ENCODE measurements at regions not wholly inside any gene's neighbourhood (a gene's known extent, or its start where the extent isn't known, plus 50 kb on each side); places are given as distances from the start of the nearest gene placed in this dataset.

DNA sequence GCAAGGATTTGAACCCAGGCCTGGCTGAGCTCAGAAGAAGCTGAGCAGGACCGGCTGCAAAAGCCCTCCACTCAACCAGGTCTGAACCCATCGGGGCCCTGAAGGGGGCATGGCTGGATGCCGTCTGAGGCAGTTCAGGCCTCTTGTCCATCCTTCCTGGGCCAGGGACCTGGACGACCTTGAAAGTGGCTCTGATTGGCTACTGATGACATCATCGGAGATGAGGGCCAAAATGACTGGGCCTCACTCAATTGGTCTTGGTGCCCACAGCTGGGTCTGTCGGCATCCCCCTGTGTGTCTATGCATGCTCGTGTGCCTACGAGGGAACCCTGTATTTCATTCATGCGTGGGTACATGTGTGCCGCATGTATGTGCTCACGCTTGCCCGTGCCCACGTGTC, 71.8 kb downstream of the PTPRS start:
- no peaks in the 10 kb centered on the region for H3K4me1 Mint-ChIP-seq
- no peak for ATAC-seq
- no peaks in the 10 kb centered on the region for H3K27me3 Mint-ChIP-seq
- H3K27ac Mint-ChIP-seq, result no peak overlapping the region
- DNase-seq, result no peak
- H3K36me3 Mint-ChIP-seq (ENCODE audit: low read depth), result no peaks in the 10 kb centered on the region
- no peaks in the 10 kb centered on the region for H3K9me3 Mint-ChIP-seq
- no peak overlapping the region for H3K4me3 Mint-ChIP-seq

DNA sequence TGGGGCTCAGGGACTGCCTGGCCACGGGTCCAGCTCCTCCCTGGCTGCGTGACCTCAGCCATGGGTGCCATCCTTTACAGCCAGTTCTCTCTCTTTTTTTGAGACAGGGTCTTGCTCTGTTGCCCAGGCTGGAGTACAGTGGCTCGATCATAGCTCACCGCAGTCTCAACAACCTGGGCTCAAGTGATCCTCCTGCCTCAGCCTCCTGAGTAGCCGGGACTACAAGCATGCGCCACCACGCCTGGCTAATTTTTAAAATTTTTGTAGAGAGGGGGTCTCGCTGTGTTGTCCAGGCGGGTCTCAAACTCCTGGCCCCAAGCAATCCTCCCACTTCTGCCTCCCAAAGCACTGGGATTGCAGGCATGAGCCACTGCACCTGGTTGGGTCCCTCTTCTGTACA, 75.4 kb downstream of the PTPRS start:
- no peak for ATAC-seq
- no peak for DNase-seq
- H3K4me1 Mint-ChIP-seq, result no peaks in the 10 kb centered on the region
- no peaks in the 10 kb centered on the region for H3K36me3 Mint-ChIP-seq (ENCODE audit: low read depth)
- no peak overlapping the region for H3K27ac Mint-ChIP-seq
- H3K27me3 Mint-ChIP-seq, result no peaks in the 10 kb centered on the region
- H3K4me3 Mint-ChIP-seq, result no peak overlapping the region
- no peaks in the 10 kb centered on the region for H3K9me3 Mint-ChIP-seq

DNA sequence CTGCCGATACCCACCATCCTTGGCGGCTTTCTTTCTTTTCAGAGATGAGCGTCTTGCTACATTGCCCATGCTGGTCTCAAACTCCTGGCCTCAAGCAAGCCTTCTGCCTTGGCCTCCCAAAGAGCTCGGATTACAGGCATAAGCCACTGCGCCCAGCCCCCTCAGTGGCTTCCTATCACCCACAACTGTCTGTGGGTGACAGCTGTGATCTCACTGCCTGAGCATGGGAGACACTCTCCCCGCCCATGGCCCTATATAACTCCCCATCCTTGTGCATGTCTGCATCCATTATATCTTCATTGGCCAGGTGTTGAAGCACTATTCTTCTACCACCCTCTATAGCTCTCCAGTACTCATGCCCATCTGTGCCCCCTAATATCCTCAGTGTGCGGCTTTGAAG, 76.2 kb downstream of the PTPRS start:
- ATAC-seq (no peak), DNase-seq (no peak)
- Mint-ChIP-seq H3K27me3 (no peaks in the 10 kb centered on the region), H3K4me1 (no peaks in the 10 kb centered on the region), H3K9me3 (no peaks in the 10 kb centered on the region), H3K4me3 (no peak overlapping the region), H3K36me3 (ENCODE audit: low read depth) (no peaks in the 10 kb centered on the region), H3K27ac (no peak overlapping the region)

DNA sequence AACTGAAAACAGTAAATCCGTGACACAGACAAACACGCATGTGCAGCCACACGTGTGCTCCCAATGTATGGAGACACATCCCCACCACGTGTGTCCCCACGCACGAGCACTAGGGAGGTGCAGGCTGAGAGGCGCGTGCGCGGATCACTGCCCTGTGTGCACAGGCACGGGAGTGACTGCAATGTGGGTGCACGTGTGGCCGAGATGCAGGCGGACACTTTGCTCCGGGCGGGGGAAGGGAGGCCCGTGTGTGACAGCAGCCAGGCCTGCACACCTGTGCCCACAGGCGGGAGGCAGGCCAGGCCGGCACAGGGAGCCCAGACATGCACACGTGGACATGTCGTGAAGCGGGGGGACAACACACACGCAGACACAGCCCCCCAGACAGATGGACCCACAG, 77.0 kb downstream of the PTPRS start:
- no peak overlapping the region for H3K4me3 Mint-ChIP-seq
- H3K36me3 Mint-ChIP-seq (ENCODE audit: low read depth), result no peaks in the 10 kb centered on the region
- ATAC-seq (no peak), DNase-seq (no peak)
- H3K9me3 Mint-ChIP-seq, result no peaks in the 10 kb centered on the region
- H3K27ac Mint-ChIP-seq, result no peak overlapping the region
- no peaks in the 10 kb centered on the region for H3K4me1 Mint-ChIP-seq
- no peaks in the 10 kb centered on the region for H3K27me3 Mint-ChIP-seq

DNA sequence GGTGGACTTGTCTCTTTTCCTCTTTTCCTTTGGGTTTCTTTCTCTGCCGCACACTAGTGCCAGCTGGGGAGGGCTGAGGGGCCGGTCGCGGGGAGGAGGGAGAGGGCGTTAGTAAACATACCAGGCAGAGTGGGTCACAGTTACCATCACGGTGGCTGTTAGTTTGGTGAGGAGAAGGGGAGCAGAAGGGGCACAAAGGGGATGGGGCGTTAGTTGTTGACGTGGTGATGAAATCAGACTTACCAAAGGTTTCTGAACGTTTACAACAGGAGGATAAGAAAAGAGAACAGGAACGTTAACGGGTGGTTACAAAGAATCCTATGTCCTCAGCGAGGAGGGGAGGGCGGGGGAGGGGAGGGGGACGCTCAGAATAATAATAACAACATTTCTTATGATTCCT, 77.9 kb downstream of the PTPRS start:
- Mint-ChIP-seq H3K36me3 (ENCODE audit: low read depth) (no peaks in the 10 kb centered on the region), H3K4me1 (no peaks in the 10 kb centered on the region), H3K4me3 (no peak overlapping the region), H3K9me3 (no peaks in the 10 kb centered on the region), H3K27ac (no peak overlapping the region), H3K27me3 (no peaks in the 10 kb centered on the region)
- no peak for ATAC-seq
- DNase-seq, result no peak

DNA sequence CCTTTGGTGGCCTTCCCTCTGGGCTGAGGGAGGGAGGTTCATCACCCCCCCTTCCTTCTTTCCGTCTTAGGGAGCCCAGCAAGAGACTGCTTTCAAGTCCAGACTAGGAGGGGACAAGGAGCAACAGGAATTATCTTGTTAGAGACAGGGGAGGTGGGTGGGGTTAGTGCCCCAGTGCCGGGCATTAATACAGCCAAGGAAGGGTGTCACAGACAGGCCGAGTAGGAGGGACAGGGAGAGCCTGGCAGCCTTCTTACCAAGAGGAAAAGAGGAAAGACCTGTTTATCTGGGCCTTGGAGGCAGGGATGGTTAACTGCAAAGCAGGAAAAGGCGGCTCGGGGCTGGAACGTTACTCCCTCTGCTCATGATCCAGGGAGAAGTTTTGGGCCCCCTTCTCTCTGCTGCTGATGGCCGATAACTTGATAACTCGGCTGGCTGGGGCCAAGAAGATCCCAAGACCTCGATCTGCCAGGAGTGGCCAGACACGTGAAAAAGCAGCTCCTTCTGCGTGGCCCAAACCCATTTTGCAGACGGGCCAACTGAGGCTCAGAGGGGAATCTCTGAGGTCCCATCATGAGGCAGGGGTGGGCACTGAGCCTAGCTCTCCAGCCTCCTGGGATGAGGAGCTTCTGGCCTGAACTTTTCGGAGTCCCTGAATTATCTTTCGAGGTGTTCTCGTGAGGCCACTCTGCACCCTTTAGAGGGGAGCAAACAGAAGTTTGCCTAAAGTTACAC, 79.3 kb downstream of the PTPRS start:
- ATAC-seq (no peak), DNase-seq (no peak)
- Mint-ChIP-seq H3K4me3 (no peak overlapping the region), H3K36me3 (ENCODE audit: low read depth) (no peaks in the 10 kb centered on the region), H3K27ac (no peak overlapping the region), H3K27me3 (no peaks in the 10 kb centered on the region), H3K9me3 (no peaks in the 10 kb centered on the region), H3K4me1 (no peaks in the 10 kb centered on the region)

DNA sequence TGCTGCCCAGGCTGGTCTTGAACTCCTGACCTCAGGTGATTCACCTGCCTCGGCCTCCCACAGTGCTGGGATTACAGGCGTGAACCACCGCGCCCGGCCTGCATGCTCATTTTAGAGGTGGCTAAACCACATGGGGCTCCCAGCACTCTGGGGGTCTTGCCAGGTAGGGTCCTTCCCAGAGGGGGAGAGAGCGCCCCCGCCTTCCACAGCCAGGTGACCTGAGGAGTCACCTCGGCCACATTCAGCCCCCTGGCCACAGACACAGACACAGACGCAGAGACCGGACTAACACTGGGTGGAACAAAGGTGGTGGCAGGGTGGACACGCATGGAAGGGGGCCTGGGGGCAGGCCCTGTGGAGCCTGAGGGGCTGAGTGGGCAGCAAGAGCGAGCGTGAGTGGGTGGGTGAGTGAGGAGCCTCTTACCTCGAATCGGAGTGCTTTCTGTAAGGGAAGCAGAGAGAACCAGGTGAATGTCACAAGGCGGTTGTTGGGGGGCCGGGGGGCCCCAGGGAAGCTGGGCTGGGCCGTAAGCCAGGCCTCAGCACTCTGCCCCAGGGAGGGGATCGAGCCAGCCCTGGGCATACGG, 80.1 kb downstream of the PTPRS start:
- H3K27me3 Mint-ChIP-seq, result no peaks in the 10 kb centered on the region

DNA sequence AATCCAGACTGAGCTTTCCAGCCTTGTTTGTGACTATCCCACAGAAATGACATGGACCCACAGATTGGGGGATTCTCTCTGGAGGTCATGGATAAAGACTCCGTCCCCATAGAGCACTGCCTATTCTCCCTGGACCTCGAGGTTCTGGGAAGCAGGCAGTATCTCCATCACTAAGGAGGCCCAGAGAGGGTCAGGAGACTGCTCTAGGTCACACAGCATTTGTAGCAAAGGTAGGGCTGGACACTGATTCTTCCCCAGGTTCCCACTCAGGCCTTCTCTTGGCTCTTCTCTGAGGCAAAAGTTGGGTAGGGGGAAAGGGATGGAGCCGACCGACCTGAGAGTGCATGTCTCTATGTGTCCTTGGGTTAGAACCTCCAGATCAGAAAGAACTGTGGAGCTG, 80.9 kb downstream of the PTPRS start:
- ATAC-seq, result no peak
- Mint-ChIP-seq H3K27ac (no peak overlapping the region), H3K4me3 (no peak overlapping the region), H3K4me1 (no peaks in the 10 kb centered on the region), H3K36me3 (ENCODE audit: low read depth) (peaks cover 6% of the 10 kb centered on the region), H3K27me3 (no peaks in the 10 kb centered on the region), H3K9me3 (peaks cover 15% of the 10 kb centered on the region)
- DNase-seq, result no peak

More for the DNA sequence above, 80.1 kb downstream of the PTPRS start:
- Mint-ChIP-seq H3K36me3 (ENCODE audit: low read depth) (peaks cover 3% of the 10 kb centered on the region), H3K27ac (no peak overlapping the region), H3K4me3 (no peak overlapping the region), H3K9me3 (peaks cover 8% of the 10 kb centered on the region), H3K4me1 (no peaks in the 10 kb centered on the region)
- ATAC-seq (no peak), DNase-seq (no peak)

DNA sequence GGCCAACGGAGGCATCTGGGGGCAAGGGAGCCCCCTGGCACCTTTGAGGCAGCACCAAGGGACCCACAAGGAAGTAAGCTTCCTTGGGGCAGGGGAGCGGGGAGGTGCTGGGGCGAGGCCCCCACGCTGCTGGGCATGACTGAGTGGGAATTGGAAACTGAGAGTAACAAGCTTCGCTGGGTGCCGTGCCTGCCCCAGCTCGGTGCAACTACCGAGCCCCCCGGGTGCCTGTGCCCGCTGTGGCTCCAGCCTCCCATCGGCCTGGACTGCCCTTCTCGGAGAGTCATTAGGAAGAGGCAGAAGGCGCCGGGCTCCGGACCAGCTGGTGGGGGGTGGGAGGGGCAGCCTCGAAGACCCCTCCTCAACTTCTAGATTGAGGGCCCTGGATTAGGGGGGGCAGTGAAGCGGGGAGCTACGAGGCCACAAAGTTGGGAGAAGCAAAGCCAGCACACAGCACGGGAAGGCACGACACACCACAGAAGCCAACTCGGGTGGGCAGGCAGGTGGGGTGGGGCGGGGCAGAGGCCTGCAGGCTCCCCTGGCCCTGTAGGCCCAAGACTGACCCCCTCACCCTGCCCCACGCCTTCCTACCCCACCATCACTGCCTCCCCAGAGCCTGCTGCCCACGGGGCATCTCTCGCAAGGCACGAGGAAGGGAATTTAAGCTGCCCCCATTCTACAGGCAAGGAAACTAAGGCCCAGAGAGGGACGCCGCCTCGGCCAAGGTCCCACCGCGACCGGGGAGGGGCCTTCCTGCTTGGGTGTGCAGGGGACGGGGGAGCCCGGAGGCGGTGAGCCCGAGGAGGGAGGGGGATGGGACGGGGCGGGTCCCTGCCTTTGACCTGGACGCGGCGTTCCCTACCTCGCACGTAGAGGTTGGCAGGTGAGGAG, 83.2 kb downstream of the PTPRS start:
- no peak overlapping the region for H3K4me3 Mint-ChIP-seq
- H3K4me1 Mint-ChIP-seq, result no peaks in the 10 kb centered on the region
- no peak for ATAC-seq
- no peak for DNase-seq
- H3K27me3 Mint-ChIP-seq, result no peaks in the 10 kb centered on the region
- H3K36me3 Mint-ChIP-seq (ENCODE audit: low read depth), result peaks cover 6% of the 10 kb centered on the region
- peaks cover 22% of the 10 kb centered on the region for H3K9me3 Mint-ChIP-seq
- H3K27ac Mint-ChIP-seq, result no peak overlapping the region

DNA sequence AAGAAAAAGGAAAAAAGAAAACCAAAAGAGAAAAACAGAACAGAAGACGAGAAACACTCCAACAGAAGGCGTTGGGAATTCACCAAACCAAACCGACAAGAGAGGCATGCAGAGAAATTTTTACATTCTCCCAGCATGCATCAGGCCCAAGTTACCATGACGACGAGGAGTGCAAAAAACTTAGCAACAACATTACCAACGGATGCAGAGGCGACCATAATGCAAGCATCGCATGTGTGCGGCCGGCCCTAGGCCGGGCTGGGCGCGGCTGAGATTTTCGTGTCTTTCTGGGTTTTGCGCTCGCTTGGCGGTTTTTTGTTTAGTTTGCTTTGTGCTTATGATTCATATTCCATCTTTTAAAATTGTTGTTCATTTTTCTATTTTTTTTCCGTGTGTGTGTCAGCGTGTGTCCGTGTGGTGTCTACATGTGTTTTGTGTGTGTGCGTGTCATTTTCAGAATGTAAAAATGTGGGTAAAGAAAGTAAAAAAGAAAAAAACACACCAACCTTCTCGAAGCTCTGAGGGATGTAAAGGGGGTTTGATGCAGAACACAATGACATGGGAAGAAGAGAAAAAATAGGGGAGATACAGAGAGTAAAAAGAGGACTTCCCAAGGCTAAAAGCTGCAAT, 84.9 kb downstream of the PTPRS start:
- Mint-ChIP-seq H3K36me3 (ENCODE audit: low read depth) (peaks cover 6% of the 10 kb centered on the region), H3K27me3 (no peaks in the 10 kb centered on the region), H3K4me3 (no peak overlapping the region), H3K27ac (no peak overlapping the region), H3K9me3 (peaks cover 22% of the 10 kb centered on the region), H3K4me1 (no peaks in the 10 kb centered on the region)
- ATAC-seq (no peak), DNase-seq (no peak)

DNA sequence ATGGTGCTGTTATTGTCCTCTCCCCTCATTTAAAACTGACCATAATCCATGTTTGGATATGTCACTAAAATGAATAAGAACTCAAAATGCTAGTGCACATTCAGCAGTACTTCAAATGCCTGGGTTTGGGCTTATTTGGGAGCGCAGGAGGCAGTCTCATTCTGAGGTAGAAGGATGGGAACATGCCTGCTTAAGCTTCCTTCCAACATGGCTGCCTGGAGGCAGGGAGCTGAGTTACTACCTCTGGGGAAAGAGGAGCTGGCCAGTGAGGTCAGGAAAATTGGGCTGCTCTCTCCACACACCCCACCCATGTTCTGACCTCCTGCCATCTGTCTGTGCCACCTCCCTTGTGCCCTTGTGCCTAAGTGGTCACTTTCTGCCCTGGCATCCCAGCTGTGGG, 85.7 kb downstream of the PTPRS start:
- Mint-ChIP-seq H3K4me3 (no peak overlapping the region), H3K36me3 (ENCODE audit: low read depth) (peaks cover 6% of the 10 kb centered on the region), H3K27me3 (no peaks in the 10 kb centered on the region), H3K4me1 (no peaks in the 10 kb centered on the region), H3K27ac (no peak overlapping the region), H3K9me3 (peaks cover 22% of the 10 kb centered on the region)
- ATAC-seq (no peak), DNase-seq (no peak)

DNA sequence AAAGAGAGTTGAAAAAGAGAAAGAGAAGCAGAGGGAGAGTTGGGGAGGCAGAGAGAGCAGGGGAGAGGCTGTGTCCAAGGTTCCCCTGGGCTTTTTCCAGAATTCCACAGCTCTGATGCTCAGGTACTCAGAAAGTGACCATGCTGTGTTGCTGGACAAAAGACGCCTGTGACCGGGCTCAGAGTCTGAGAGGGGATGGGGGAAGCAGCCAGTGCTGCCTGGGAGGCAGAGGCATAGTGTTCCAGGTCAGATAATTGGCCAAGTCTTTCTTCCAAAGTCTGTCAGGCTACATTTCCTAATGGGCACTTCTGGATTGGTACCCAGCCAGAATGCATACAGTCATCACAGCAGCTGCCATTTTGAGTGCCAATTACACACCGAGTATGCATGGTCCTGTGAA, 86.1 kb downstream of the PTPRS start:
- peaks cover 6% of the 10 kb centered on the region for H3K36me3 Mint-ChIP-seq (ENCODE audit: low read depth)
- peaks cover 22% of the 10 kb centered on the region for H3K9me3 Mint-ChIP-seq
- peaks cover under 1% of the 10 kb centered on the region for H3K27me3 Mint-ChIP-seq
- ATAC-seq (no peak), DNase-seq (no peak)
- no peak overlapping the region for H3K27ac Mint-ChIP-seq
- H3K4me3 Mint-ChIP-seq, result no peak overlapping the region
- H3K4me1 Mint-ChIP-seq, result no peaks in the 10 kb centered on the region

DNA sequence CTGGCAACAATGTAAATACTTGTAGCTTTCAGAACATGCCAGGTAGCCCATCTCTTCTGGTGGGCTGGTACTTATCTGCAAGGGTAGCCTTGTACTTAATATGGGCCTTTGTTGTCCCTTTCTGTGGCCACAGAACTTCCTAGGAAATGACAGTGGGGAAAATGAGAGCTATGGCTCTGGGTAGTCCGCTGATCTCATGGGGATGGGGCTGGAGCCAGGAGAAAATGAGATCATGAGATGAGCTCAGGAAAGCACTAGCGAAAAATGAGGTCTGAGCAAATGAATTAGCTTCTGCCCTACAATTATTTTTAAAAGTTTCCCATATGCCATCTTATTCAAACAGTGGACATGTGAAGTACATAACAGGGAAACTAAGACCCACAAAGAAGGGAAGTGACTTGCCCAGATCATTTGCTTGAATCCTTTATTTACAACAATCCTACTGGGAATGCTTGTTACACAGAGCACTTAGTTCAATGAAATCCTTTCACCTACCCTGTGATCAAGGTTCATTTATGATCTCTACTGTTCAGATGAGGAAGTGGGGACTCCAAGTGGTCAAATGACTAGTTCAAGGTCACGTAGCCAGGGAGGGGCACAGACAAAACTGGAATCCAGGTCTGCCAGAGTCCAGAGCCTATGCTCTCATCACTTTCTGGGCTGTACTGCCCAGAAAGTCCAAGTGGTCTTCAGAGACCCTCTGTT, 87.1 kb downstream of the PTPRS start:
- no peaks in the 10 kb centered on the region for H3K4me1 Mint-ChIP-seq
- ATAC-seq (no peak), DNase-seq (no peak)
- peaks cover 6% of the 10 kb centered on the region for H3K36me3 Mint-ChIP-seq (ENCODE audit: low read depth)
- no peak overlapping the region for H3K4me3 Mint-ChIP-seq
- peaks cover 22% of the 10 kb centered on the region for H3K9me3 Mint-ChIP-seq
- peaks cover 2% of the 10 kb centered on the region for H3K27me3 Mint-ChIP-seq
- H3K27ac Mint-ChIP-seq, result no peak overlapping the region

All from activated naive CD8-positive, alpha-beta T cell treated with anti-CD3 and anti-CD28 coated beads, Interleukin-2, amount 50 U/mL, for 24 hours (primary cell).